Testis (tissue), 2 donors: ENCODE measurements at regions not wholly inside any gene's neighbourhood (a gene's known extent, or its start where the extent isn't known, plus 50 kb on each side); places are given as distances from the start of the nearest gene placed in this dataset.

Experiments used
- CTCF ChIP-seq, 3 experiments: fragments of 450-650 bp in 2 of 3; fragments of 200-600 bp in 1 of 3; sonication (generic) in 1 of 3; IDR thresholded peaks; one replicate each; pipeline ENCODE4 v1.5.1; 2016 to 2019; ENCODE audit warnings: antibody characterized with exemption in 3 of 3, mild to moderate bottlenecking in 2 of 3, moderate library complexity in 1 of 3
- POLR2A ChIP-seq: fragments of 450-650 bp; IDR thresholded peaks from one replicate; pipeline ENCODE4 v1.6.1; 2017; ENCODE audit warnings: antibody characterized with exemption, mild to moderate bottlenecking, moderate library complexity

- TF ChIP-seq CTCF (IDR thresholded peaks at IDR 0.05) (no peak), POLR2A (no peak)
Observed at GRCh38 chr11:70541699-70542098, 143.4 kb downstream of the CTTN start.
